Loucy (cell line): ENCODE measurements at regions not wholly inside any gene's neighbourhood (a gene's known extent, or its start where the extent isn't known, plus 50 kb on each side); places are given as distances from the start of the nearest gene placed in this dataset.

ENCODE experiments used
- H2AFZ ChIP-seq: fragments of 200-600 bp; sonication (generic); 2 replicates; pipeline ENCODE4 v1.6.0; 2016; ENCODE audit warnings: antibody characterized with exemption, mild to moderate bottlenecking, low read length, moderate library complexity
- H3F3A ChIP-seq: fragments of 200-600 bp; 2 replicates; pipeline ENCODE4 v1.6.0; 2016; ENCODE audit warnings: antibody characterized with exemption, low read depth, mild to moderate bottlenecking
- H3K27me3 ChIP-seq: fragments of 200-600 bp; sonication (generic); 2 replicates; pipeline ENCODE4 v1.6.1; 2014; ENCODE audit warnings: low read length, mild to moderate bottlenecking; ENCODE audit not compliant: insufficient read depth, poor library complexity, severe bottlenecking
- H3K36me3 ChIP-seq: fragments of 200-600 bp; sonication (generic); 2 replicates; pipeline ENCODE4 v1.6.1; 2016; ENCODE audit warnings: low read length; ENCODE audit not compliant: insufficient read depth
- H3K4me1 ChIP-seq: fragments of 200-600 bp; sonication (generic); 2 replicates; pipeline ENCODE4 v1.5.1; 2014; ENCODE audit warnings: low read length, mild to moderate bottlenecking; ENCODE audit not compliant: insufficient read depth, poor library complexity, severe bottlenecking
- H3K4me2 ChIP-seq: fragments of 200-600 bp; sonication (generic); 2 replicates; pipeline ENCODE4 v1.6.0; 2014; ENCODE audit warnings: antibody characterized with exemption, low read length, low read depth, mild to moderate bottlenecking; ENCODE audit not compliant: poor library complexity, severe bottlenecking
- H3K4me3 ChIP-seq: fragments of 200-600 bp; sonication (generic); 2 replicates; pipeline ENCODE4 v1.5.1; 2014; ENCODE audit warnings: low read length, mild to moderate bottlenecking, mixed read lengths; ENCODE audit not compliant: poor library complexity, severe bottlenecking
- H3K79me2 ChIP-seq: fragments of 200-600 bp; sonication (generic); 2 replicates; pipeline ENCODE4 v1.6.1; 2014; ENCODE audit warnings: low read length; ENCODE audit not compliant: insufficient read depth
- H3K9ac ChIP-seq: fragments of 200-600 bp; sonication (generic); 2 replicates; pipeline ENCODE4 v1.6.0; 2014; ENCODE audit warnings: mild to moderate bottlenecking, low read depth, low read length, moderate library complexity; ENCODE audit not compliant: poor library complexity, severe bottlenecking
- H3K9me2 ChIP-seq: fragments of 200-600 bp; sonication (generic); replicated peaks from 2 replicates; pipeline ENCODE4 v1.6.1; 2016; ENCODE audit warnings: low read depth, low read length, mixed read lengths
- H3K9me3 ChIP-seq: fragments of 200-600 bp; sonication (generic); 2 replicates; pipeline ENCODE4 v1.6.1; 2014; ENCODE audit warnings: mild to moderate bottlenecking, antibody characterized with exemption, low read length, low read depth; ENCODE audit not compliant: insufficient read depth
- H4K20me1 ChIP-seq: fragments of 200-600 bp; sonication (generic); 2 replicates; pipeline ENCODE4 v1.6.0; 2014; ENCODE audit warnings: antibody characterized with exemption, low read length, mild to moderate bottlenecking; ENCODE audit not compliant: insufficient read depth, poor library complexity, severe bottlenecking
- CTCF ChIP-seq: fragments of 200-600 bp; sonication (generic); conservative IDR thresholded peaks from 2 replicates; pipeline ENCODE4 v1.5.1; 2014; ENCODE audit warnings: mild to moderate bottlenecking, antibody characterized with exemption, low read length
- EZH2phosphoT487 ChIP-seq: fragments of 200-600 bp; IDR thresholded peaks from 2 replicates; pipeline ENCODE4 v1.6.1; 2018; ENCODE audit warnings: antibody characterized with exemption, mild to moderate bottlenecking, moderate library complexity, borderline replicate concordance

- Histone ChIP-seq H3K4me1 (no peaks in the 10 kb centered on the region), H3K27me3 (no peaks in the 10 kb centered on the region)
Measured at GRCh38 chr3:178930116-178930515, 141.5 kb downstream of the ZMAT3 start.

GRCh38 chr3:178916223-178916622 lies 155.4 kb downstream of the ZMAT3 start:
- H3K27me3 ChIP-seq: no peaks in the 10 kb centered on the region
- no peaks in the 10 kb centered on the region for H3K79me2 ChIP-seq
- no peaks in the 10 kb centered on the region for H3K9me2 ChIP-seq
- no peaks in the 10 kb centered on the region for H3K36me3 ChIP-seq
- H3F3A ChIP-seq: no peaks in the 10 kb centered on the region
- no peaks in the 10 kb centered on the region for H3K4me1 ChIP-seq
- no peak overlapping the region for H3K4me2 ChIP-seq
- H3K9me3 ChIP-seq: peaks cover 7% of the 10 kb centered on the region; the same call in 1 of the 2 replicates
- H3K4me3 ChIP-seq: no peak overlapping the region
- no peak overlapping the region for H3K9ac ChIP-seq
- no peaks in the 10 kb centered on the region for H4K20me1 ChIP-seq
- TF ChIP-seq EZH2phosphoT487: no peak
- no peak for TF ChIP-seq CTCF
- H2AFZ ChIP-seq: no peak overlapping the region

More at GRCh38 chr3:178930116-178930515, 141.5 kb downstream of the ZMAT3 start:
- no peak overlapping the region for H2AFZ ChIP-seq
- H3K4me2 ChIP-seq: no peak overlapping the region
- H3K9me3 ChIP-seq: no peaks in the 10 kb centered on the region; the same call in 1 of the 2 replicates
- H4K20me1 ChIP-seq: no peaks in the 10 kb centered on the region
- no peaks in the 10 kb centered on the region for H3K36me3 ChIP-seq
- H3K9me2 ChIP-seq: no peaks in the 10 kb centered on the region
- no peaks in the 10 kb centered on the region for H3F3A ChIP-seq
- H3K9ac ChIP-seq: no peak overlapping the region
- TF ChIP-seq CTCF (no peak), EZH2phosphoT487 (no peak)
- H3K79me2 ChIP-seq: no peaks in the 10 kb centered on the region
- H3K4me3 ChIP-seq: no peak overlapping the region

GRCh38 chr3:178915365-178915764 lies 156.2 kb downstream of the ZMAT3 start:
- H3K36me3 ChIP-seq: no peaks in the 10 kb centered on the region
- no peaks in the 10 kb centered on the region for H3K4me1 ChIP-seq
- no peak overlapping the region for H3K4me2 ChIP-seq
- H3K27me3 ChIP-seq: no peaks in the 10 kb centered on the region
- H3K4me3 ChIP-seq: no peak overlapping the region
- no peak overlapping the region for H2AFZ ChIP-seq
- no peaks in the 10 kb centered on the region for H3K9me2 ChIP-seq
- H3K9ac ChIP-seq: no peak overlapping the region
- no peaks in the 10 kb centered on the region for H4K20me1 ChIP-seq
- TF ChIP-seq CTCF (no peak), EZH2phosphoT487 (no peak)
- peaks cover 7% of the 10 kb centered on the region; the same call in 1 of the 2 replicates for H3K9me3 ChIP-seq
- no peaks in the 10 kb centered on the region for H3K79me2 ChIP-seq
- H3F3A ChIP-seq: no peaks in the 10 kb centered on the region
